HCT116 (cell line): ENCODE measurements at regions not wholly inside any gene's neighbourhood (a gene's known extent, or its start where the extent isn't known, plus 50 kb on each side); places are given as distances from the start of the nearest gene placed in this dataset.
"Not testable (repeated sequence)": the region's sequence is repeated elsewhere in the genome, so short reads cannot be mapped to it uniquely, and the experiment has no call there.

ENCODE experiments used
- CTCF ChIP-seq, 3 experiments: fragments of 200-600 bp in 1 of 3; sonication (generic) in 1 of 3; IDR thresholded peaks in 2 of 3; conservative IDR thresholded peaks in 1 of 3; 2 replicates each; pipeline ENCODE4 v1.5.1; 2012 to 2017; ENCODE audit warnings: low read depth in 2 of 3, low read length in 2 of 3, antibody characterized with exemption in 1 of 3, borderline replicate concordance in 1 of 3, control low read depth in 1 of 3, mild to moderate bottlenecking in 1 of 3, mixed read lengths in 1 of 3, mixed run types in 1 of 3, moderate library complexity in 1 of 3; ENCODE audit not compliant: insufficient read depth in 1 of 3
- SRF ChIP-seq: IDR thresholded peaks from 2 replicates; pipeline ENCODE4 v1.6.1; 2012; ENCODE audit warnings: low read depth

GRCh38 chr21:28837426-28837825, 155.3 kb downstream of the LTN1 start:
- TF ChIP-seq CTCF (IDR thresholded peaks at IDR 0.05 in 2 of 3, conservative IDR thresholded peaks at IDR 0.05 in 1 of 3; ENCODE audit: borderline replicate concordance in 1 of 3, insufficient read depth in 1 of 3, low read depth in 2 of 3, low read length in 2 of 3); SRF: not testable (repeated sequence)
